Bronchial epithelial cell (primary cell): ENCODE measurements at regions not wholly inside any gene's neighbourhood (a gene's known extent, or its start where the extent isn't known, plus 50 kb on each side); places are given as distances from the start of the nearest gene placed in this dataset.

ENCODE experiments used
- DNase-seq: peaks from one replicate; pipeline ENCODE4 v3.0.0-alpha.2; 2010; ENCODE audit warnings: low read depth
- FAIRE-seq: peaks from 2 replicates; lab custom pipeline; 2011; peaks lifted over from hg19 to GRCh38; lab: Jason Lieb, UNC
- H3K27me3 ChIP-seq: 2 replicates; pipeline ENCODE4 v1.5.1; 2011; ENCODE audit warnings: low read length; ENCODE audit not compliant: control insufficient read depth, insufficient read depth
- H3K36me3 ChIP-seq: 2 replicates; pipeline ENCODE4 v1.5.1; 2011; ENCODE audit warnings: low read length; ENCODE audit not compliant: control insufficient read depth, insufficient read depth
- H3K4me3 ChIP-seq: 2 replicates; pipeline ENCODE4 v1.5.1; 2011; ENCODE audit warnings: mild to moderate bottlenecking, low read depth, low read length, control low read depth
- TF ChIP-seq, protein P1 (sequence below): IDR thresholded peaks from 2 replicates; pipeline ENCODE4 v1.5.1; 2011; ENCODE audit warnings: mild to moderate bottlenecking, moderate library complexity, low read length, control low read depth, inconsistent platforms; ENCODE audit not compliant: insufficient read depth, severe bottlenecking

DNA sequence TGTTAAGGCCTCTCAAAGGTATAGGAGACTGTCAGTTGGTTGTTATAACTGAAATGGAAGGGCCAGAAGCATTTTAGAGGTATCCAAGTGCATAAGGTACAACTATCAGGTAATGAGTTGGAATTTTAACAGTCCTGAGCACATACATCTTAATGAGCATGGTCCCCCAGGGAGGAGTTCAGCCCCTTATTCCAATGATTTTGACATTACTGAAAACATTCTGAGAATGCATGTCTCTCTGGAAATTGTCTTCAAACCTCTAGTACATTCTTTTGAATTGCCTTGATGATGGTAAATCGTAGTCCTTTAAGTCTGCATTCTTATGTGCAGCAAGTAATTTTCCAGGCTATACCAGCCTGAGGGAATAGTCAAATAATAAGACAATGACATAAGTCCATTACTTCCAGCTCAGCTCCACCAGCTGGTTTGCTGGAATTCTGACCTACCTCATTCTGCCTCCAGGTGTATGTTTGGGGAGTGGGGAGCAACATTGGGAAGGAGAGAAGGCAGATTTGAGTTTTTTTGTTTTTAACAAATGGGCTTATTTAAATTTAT is 239.2 kb downstream of the MSRB3 start:
- no peaks in the 10 kb centered on the region for H3K27me3 ChIP-seq
- no peaks in the 10 kb centered on the region for H3K36me3 ChIP-seq
- DNase-seq = no peak
- TF ChIP-seq, protein P1, sequence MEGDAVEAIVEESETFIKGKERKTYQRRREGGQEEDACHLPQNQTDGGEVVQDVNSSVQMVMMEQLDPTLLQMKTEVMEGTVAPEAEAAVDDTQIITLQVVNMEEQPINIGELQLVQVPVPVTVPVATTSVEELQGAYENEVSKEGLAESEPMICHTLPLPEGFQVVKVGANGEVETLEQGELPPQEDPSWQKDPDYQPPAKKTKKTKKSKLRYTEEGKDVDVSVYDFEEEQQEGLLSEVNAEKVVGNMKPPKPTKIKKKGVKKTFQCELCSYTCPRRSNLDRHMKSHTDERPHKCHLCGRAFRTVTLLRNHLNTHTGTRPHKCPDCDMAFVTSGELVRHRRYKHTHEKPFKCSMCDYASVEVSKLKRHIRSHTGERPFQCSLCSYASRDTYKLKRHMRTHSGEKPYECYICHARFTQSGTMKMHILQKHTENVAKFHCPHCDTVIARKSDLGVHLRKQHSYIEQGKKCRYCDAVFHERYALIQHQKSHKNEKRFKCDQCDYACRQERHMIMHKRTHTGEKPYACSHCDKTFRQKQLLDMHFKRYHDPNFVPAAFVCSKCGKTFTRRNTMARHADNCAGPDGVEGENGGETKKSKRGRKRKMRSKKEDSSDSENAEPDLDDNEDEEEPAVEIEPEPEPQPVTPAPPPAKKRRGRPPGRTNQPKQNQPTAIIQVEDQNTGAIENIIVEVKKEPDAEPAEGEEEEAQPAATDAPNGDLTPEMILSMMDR = no peak
- no peak for FAIRE-seq
- H3K4me3 ChIP-seq = no peak overlapping the region

DNA sequence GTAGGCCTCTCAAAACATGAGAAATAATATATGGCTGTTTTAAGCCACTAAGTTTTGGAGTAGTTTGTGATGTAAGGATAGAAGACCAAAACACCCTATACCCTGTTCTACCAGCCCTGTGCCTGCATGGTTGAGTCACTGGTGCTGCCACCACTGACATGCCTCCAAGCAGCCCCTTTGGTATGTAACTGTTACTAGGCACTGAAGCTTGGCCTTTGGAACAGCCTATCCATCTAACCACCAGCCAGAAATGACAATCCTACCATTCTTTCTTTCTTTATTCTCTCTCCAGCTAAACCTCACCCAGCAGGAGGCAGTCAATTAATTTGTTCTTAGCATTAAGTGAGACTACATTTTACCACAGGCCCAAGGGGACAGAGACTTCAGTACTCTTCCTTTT is 240.3 kb downstream of the MSRB3 start:
- peak; percentile 32 for FAIRE-seq
- H3K4me3 ChIP-seq = no peak overlapping the region
- H3K27me3 ChIP-seq = no peaks in the 10 kb centered on the region
- DNase-seq = peak; percentile 34
- TF ChIP-seq, protein P1 = no peak
- H3K36me3 ChIP-seq = no peaks in the 10 kb centered on the region

DNA sequence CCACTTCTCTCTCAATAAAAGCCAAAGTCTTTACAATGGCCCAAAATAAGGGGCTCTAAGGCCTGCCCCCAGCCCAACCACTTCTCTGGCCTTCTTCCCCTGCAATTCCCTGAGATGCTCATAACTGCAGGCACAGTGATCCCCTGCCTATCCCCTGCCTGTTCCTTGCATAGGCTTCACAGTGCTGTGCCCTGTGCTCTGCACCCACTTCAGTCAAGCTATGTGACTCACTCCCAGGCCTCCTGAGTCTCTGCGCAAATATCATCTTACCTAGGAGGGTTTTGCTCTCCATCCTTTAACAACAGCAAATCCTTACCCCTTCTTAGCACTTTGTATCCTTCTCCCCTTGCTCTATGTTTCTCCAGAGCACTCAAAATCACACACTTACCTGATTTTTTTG is 242.2 kb downstream of the MSRB3 start:
- H3K4me3 ChIP-seq = no peak overlapping the region
- DNase-seq (no peak), FAIRE-seq (no peak)
- H3K36me3 ChIP-seq = no peaks in the 10 kb centered on the region
- TF ChIP-seq, protein P1 = no peak
- H3K27me3 ChIP-seq = no peaks in the 10 kb centered on the region

DNA sequence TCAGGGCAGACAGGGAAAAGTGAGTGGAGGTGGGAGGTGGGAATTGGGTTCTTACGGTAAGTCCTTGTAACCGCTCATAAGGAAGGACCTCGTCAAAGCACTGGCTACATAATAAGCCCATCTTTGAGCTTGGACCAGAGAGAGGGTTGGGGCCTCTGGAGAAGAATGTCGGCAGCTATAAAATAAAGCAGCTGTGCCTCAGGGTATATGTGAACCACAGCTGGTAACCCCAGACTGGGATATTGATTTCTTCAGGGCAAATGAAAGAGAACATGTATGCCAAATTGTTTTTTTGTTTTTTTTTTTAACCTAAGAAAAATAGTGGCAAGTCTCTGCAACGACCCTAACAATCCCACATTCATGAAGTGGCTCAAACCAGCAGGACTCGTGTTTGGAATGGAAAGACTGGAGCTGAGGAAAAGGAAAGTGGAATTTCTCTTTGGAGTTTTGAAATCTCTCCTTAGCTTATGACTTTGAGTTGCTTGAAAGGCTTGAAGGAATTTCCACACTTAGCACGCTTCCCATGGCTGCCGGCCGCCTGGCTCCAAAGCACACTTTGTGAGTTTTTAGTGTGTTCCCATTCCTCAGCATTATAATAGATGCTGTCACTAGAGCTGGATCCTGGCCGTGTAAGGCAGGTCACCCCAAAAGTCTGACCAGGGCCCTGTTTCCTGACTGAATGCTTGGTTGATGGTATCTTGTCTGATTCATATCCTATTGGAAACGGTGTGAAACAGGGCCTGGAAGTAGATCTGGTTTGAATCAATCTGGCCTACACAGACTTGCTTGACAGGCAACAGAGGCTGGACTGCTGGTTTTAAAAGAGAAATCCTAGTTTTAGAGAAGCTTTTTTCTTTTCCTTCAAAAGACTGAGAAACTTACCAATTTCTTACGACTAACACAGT is 244.7 kb downstream of the MSRB3 start:
- no peak for DNase-seq
- FAIRE-seq = no peak
- H3K4me3 ChIP-seq = no peak overlapping the region
- no peaks in the 10 kb centered on the region for H3K36me3 ChIP-seq
- no peaks in the 10 kb centered on the region for H3K27me3 ChIP-seq
- TF ChIP-seq, protein P1 = no peak

DNA sequence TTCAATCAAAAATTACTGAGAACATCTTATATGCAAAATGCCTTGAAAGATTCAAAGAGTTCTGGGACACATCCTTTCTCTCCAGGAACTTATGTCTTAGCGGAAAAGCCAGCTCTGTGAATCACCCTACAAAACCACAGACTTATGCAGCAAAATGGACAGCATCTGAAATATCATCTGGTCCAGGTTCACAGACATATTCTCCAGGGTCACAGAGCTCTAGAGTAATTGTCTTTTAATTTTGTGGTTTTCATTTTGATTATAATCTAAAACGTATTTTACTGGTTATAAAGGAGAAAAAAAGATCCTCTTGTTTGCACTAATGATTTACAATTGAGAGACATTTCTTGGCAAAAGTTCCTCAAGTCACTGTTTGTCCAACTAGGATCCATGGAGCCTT is 246.2 kb downstream of the MSRB3 start:
- H3K36me3 ChIP-seq = no peaks in the 10 kb centered on the region
- DNase-seq = peak; percentile 31
- FAIRE-seq = no peak
- TF ChIP-seq, protein P1 = no peak
- H3K27me3 ChIP-seq = no peaks in the 10 kb centered on the region
- H3K4me3 ChIP-seq = no peak overlapping the region
